Stomach (tissue), 8 donors: ENCODE measurements at regions not wholly inside any gene's neighbourhood (a gene's known extent, or its start where the extent isn't known, plus 50 kb on each side); places are given as distances from the start of the nearest gene placed in this dataset.

Source experiments
- DNase-seq, 2 donors: peaks; one replicate each; pipeline versions ENCODE4 v3.0.0 to v3.0.0-alpha.2; 2013 to 2019
- H3K27ac ChIP-seq, 5 donors: fragments of 200-600 bp in 4 of 5; sonication (generic) in 4 of 5; one replicate each; pipeline ENCODE4 v1.5.1; 2013 to 2019; ENCODE audit warnings: mild to moderate bottlenecking in 1 of 5, moderate library complexity in 1 of 5
- H3K27me3 ChIP-seq, 3 donors: fragments of 200-600 bp; sonication (generic); one replicate each; pipeline ENCODE4 v1.5.1; 2017 to 2019; ENCODE audit warnings: mixed run types in 1 of 3
- H3K36me3 ChIP-seq, 4 donors: fragments of 200-600 bp; sonication (generic); 1 replicate in 3 of 4; 2 replicates in 1 of 4; pipeline ENCODE4 v1.5.1; 2016 to 2019
- H3K4me1 ChIP-seq, 4 donors: fragments of 200-600 bp; sonication (generic); one replicate each; pipeline ENCODE4 v1.5.1; 2016 to 2019
- H3K4me3 ChIP-seq, 4 donors: fragments of 200-600 bp; sonication (generic) in 3 of 4; one replicate each; pipeline ENCODE4 v1.5.1; 2016 to 2019; ENCODE audit warnings: mild to moderate bottlenecking in 1 of 4
- H3K9me3 ChIP-seq, 4 donors: fragments of 200-600 bp; sonication (generic); one replicate each; pipeline ENCODE4 v1.5.1; 2016 to 2019
- EP300 ChIP-seq: sonication (generic); formaldehyde crosslinking; IDR thresholded peaks from one replicate; pipeline ENCODE4 v1.6.1; 2017; ENCODE audit warnings: antibody characterized with exemption
- POLR2A ChIP-seq, 4 donors: fragments of 450-650 bp; IDR thresholded peaks; one replicate each; pipeline ENCODE4 v1.6.1; 2016; ENCODE audit warnings: antibody characterized with exemption in 4 of 4, control low read depth in 2 of 4, mild to moderate bottlenecking in 1 of 4, moderate library complexity in 1 of 4
- POLR2AphosphoS5 ChIP-seq, 3 donors: sonication (generic); formaldehyde crosslinking; IDR thresholded peaks; one replicate each; pipeline ENCODE4 v1.6.1; 2016; ENCODE audit warnings: antibody characterized with exemption in 3 of 3
- WGBS, 5 donors: extraction: QIAGEN DNeasy Blood & Tissue Kit in 3 of 5; methylation state at CpG; one replicate each; pipeline versions ENCODE4 v1.1.5 to v1.1.7; 2013 to 2018; 5-methylcytosine and 5-hydroxymethylcytosine counted together
- intact Hi-C: fragments of 100-400 bp; cut with DNase I; formaldehyde crosslinking; loops from one replicate; pipeline ENCODE4 v1.15.1; 2023; ENCODE audit warnings: low total_unique reads
- TF ChIP-seq, protein P1 (sequence below), 7 experiments: fragments of 450-650 bp in 4 of 7; fragments of 200-600 bp in 3 of 7; sonication (generic) in 3 of 7; IDR thresholded peaks; one replicate each; pipeline ENCODE4 v1.5.1; 2016 to 2019; ENCODE audit warnings: antibody characterized with exemption in 7 of 7, control low read depth in 2 of 7, mild to moderate bottlenecking in 1 of 7
- donor health status: healthy with polysubstance abuse.
- donor health status: Bipolar disorder and iron deficiency.
- donor health status: healthy.

DNA sequence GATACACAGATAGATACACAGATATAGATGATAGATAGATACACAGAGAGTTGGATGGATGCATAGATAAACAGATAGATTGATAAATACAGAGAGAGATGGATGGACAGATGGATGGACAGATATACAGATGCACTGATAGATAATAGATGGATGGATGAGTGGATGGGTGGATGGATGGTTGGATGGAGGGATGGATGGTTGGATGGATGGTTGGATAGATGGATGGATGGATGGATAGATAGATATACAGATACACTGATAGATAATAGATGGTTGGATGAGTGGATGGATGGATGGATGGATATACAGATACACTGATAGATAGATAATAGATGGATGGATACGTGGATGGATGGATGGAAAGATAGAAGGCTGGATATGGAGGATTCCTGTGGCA is 290.0 kb upstream of the SHH start:
- Histone ChIP-seq H3K27me3 (no peaks in the 10 kb centered on the region), H3K27ac (no peak overlapping the region), H3K9me3 (no peaks in the 10 kb centered on the region), H3K36me3 (no peaks in the 10 kb centered on the region), H3K4me1 (no peaks in the 10 kb centered on the region), H3K4me3 (no peak overlapping the region)
- DNase-seq = no peak
- 81 to 90% (median 85%) methylated on average over 1 of the region's 1 CpG for WGBS, 5 donors
- TF ChIP-seq POLR2A (IDR thresholded peaks at IDR 0.05) = no peak
- TF ChIP-seq EP300 = no peak
- TF ChIP-seq, protein P1, sequence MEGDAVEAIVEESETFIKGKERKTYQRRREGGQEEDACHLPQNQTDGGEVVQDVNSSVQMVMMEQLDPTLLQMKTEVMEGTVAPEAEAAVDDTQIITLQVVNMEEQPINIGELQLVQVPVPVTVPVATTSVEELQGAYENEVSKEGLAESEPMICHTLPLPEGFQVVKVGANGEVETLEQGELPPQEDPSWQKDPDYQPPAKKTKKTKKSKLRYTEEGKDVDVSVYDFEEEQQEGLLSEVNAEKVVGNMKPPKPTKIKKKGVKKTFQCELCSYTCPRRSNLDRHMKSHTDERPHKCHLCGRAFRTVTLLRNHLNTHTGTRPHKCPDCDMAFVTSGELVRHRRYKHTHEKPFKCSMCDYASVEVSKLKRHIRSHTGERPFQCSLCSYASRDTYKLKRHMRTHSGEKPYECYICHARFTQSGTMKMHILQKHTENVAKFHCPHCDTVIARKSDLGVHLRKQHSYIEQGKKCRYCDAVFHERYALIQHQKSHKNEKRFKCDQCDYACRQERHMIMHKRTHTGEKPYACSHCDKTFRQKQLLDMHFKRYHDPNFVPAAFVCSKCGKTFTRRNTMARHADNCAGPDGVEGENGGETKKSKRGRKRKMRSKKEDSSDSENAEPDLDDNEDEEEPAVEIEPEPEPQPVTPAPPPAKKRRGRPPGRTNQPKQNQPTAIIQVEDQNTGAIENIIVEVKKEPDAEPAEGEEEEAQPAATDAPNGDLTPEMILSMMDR (IDR thresholded peaks at IDR 0.05) = no peak
- TF ChIP-seq POLR2AphosphoS5 (IDR thresholded peaks at IDR 0.05) = no peak
- intact Hi-C loops = no loop called here

DNA sequence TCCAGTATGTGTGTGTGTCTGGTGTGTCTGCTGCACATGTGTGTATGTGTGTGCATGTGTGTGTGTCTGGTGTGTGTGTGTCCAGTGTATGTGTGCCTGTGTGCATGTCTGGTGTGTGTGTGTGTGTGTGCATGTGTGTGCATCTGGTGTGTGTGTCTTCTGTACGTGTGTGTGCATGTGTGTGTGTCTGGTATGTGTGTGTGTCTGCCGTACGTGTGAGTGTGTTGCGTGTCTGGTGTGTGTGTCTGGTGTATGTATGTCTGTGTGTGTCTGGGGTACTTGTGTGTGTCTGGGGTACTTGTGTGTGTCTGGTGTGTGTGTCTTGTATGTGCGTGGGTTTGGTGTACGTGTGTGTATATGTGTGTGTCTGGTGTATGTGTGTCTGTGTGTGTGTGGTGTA is 289.1 kb upstream of the SHH start:
- TF ChIP-seq EP300 (no peak), POLR2AphosphoS5 (IDR thresholded peaks at IDR 0.05) (no peak)
- TF ChIP-seq, protein P1 (IDR thresholded peaks at IDR 0.05) = no peak
- Histone ChIP-seq H3K36me3 (no peaks in the 10 kb centered on the region), H3K4me3 (no peak overlapping the region), H3K27me3 (no peaks in the 10 kb centered on the region), H3K27ac (no peak overlapping the region), H3K9me3 (no peaks in the 10 kb centered on the region), H3K4me1 (no peaks in the 10 kb centered on the region)
- intact Hi-C loops = no loop called here
- DNase-seq = no peak
- 88 to 97% (median 93%) methylated on average over 6 of the region's 6 CpGs for WGBS, 5 donors

DNA sequence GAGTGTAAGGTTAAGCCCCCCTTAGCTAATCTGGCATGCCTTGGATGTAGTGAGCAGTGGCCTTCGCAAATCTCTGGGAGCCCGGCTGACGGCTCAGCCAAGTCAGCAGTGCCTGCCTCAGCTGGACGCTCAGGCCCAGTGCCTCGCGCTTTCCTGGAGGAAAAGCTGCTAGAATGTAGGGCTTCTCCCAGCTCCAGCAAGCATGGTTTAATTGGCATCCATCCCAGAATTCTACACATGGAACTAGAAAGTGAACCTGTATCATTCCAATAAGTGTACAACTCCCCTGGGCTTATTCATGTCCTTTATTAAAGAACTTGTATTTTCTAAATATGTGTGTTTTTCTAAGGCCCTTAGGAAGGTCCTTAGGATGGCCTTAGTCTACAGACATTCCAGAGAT is 287.8 kb upstream of the SHH start:
- H3K4me3 ChIP-seq = no peak overlapping the region
- 29 to 70% (median 43%) methylated on average over 6 of the region's 6 CpGs for WGBS, 5 donors

DNA sequence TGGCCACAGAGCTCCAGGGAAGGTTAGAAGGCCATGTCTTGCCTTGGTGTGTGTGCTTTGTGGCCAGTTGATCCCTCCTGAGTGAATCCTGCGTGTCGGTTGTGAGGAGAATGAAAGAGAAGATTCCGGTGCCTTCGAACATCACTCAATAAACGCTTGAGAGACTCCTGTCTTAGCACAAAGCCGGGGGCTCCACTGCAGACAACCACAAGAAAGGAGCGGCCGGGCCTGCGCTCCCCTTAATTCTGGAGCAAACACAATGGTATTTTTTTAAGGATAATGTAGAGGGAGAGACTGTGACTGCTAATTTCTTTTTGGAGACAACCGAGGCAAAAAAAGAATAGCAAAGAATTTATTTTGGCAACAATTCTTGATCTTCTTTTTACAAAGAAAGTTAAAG is 286.8 kb upstream of the SHH start:
- intact Hi-C loops = no loop called here
- Histone ChIP-seq H3K27ac (no peak overlapping the region), H3K9me3 (peaks cover 0 to under 1% (median 0%) of the 10 kb centered on the region in 4 donors), H3K4me1 (no peaks in the 10 kb centered on the region), H3K4me3 (no peak overlapping the region), H3K27me3 (peaks cover 0 to 14% (median 0%) of the 10 kb centered on the region in 3 donors), H3K36me3 (no peaks in the 10 kb centered on the region)
- DNase-seq = no peak
- TF ChIP-seq EP300 (no peak), POLR2AphosphoS5 (IDR thresholded peaks at IDR 0.05) (no peak), POLR2A (IDR thresholded peaks at IDR 0.05) (no peak)
- TF ChIP-seq, protein P1 (IDR thresholded peaks at IDR 0.05) = no peak
- 92 to 94% (median 93%) methylated on average over 10 of the region's 10 CpGs for WGBS, 5 donors

More for the DNA sequence above, 287.8 kb upstream of the SHH start:
- no peaks in the 10 kb centered on the region for H3K36me3 ChIP-seq
- H3K4me1 ChIP-seq = no peaks in the 10 kb centered on the region
- intact Hi-C loops = no loop called here
- H3K9me3 ChIP-seq = no peaks in the 10 kb centered on the region
- no peak for TF ChIP-seq POLR2AphosphoS5 (IDR thresholded peaks at IDR 0.05)
- TF ChIP-seq, protein P1 (IDR thresholded peaks at IDR 0.05) = no peak
- TF ChIP-seq EP300 = no peak
- TF ChIP-seq POLR2A (IDR thresholded peaks at IDR 0.05) = no peak
- H3K27me3 ChIP-seq = peaks cover 0 to 6% (median 0%) of the 10 kb centered on the region in 3 donors
- H3K27ac ChIP-seq = no peak overlapping the region
- peak in 1 of 2 donors; percentile 41 for DNase-seq
